ENCODE measurements at regions not wholly inside any gene's neighbourhood (a gene's known extent, or its start where the extent isn't known, plus 50 kb on each side); places are given as distances from the start of the nearest gene placed in this dataset.

DNA sequence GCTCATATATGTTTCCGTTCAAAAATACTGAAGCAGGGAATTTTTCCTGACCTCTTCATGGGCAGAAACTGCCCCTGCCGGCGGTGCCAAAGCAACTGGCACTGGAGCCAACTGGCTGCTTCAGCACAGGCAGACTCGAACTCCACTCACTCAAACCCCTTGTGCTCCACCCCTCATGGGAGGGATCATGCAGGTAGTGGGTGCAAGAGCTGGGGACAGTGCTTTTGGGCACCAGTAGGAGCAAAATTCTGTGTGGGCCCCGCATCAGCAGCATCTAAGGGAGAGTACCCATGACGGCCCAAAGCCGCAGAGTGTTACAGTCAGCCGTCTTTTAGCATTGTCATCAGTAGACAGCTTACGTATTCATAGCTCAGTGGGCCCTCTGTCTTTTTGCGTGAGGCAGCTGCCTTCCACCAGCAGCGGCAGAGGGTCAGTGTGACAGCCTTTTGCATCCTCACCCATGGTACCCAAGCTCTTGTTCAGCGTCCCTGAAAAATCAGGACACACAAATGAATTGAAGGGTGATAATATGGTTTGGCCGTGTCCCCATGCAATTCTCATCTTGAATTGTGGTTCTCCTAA lies 393.8 kb downstream of the SLITRK6 start:
- TF ChIP-seq, protein P1, sequence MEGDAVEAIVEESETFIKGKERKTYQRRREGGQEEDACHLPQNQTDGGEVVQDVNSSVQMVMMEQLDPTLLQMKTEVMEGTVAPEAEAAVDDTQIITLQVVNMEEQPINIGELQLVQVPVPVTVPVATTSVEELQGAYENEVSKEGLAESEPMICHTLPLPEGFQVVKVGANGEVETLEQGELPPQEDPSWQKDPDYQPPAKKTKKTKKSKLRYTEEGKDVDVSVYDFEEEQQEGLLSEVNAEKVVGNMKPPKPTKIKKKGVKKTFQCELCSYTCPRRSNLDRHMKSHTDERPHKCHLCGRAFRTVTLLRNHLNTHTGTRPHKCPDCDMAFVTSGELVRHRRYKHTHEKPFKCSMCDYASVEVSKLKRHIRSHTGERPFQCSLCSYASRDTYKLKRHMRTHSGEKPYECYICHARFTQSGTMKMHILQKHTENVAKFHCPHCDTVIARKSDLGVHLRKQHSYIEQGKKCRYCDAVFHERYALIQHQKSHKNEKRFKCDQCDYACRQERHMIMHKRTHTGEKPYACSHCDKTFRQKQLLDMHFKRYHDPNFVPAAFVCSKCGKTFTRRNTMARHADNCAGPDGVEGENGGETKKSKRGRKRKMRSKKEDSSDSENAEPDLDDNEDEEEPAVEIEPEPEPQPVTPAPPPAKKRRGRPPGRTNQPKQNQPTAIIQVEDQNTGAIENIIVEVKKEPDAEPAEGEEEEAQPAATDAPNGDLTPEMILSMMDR (conservative IDR thresholded peaks at IDR 0.05), result no peak
- TF ChIP-seq ZFX (IDR thresholded peaks at IDR 0.05), result no peak
